SK-N-SH treated with all-trans-retinoic acid at 6 μM for 48 hours (cell line): ENCODE measurements at regions not wholly inside any gene's neighbourhood (a gene's known extent, or its start where the extent isn't known, plus 50 kb on each side); places are given as distances from the start of the nearest gene placed in this dataset.

Experiments
- ARNTL ChIP-seq: fragments of 450-650 bp; formaldehyde crosslinking; IDR thresholded peaks from 2 replicates; pipeline ENCODE4 v1.5.0; 2020; ENCODE audit warnings: low read depth, mild to moderate bottlenecking, moderate library complexity, borderline replicate concordance
- ESRRG ChIP-seq: fragments of 250-450 bp; sonication (Bioruptor Pico); IDR thresholded peaks from 2 replicates; pipeline ENCODE4 v1.6.1; 2021; ENCODE audit warnings: mild to moderate bottlenecking
- OSR1 ChIP-seq: fragments of 250-450 bp; sonication (Bioruptor Pico); IDR thresholded peaks from 2 replicates; pipeline ENCODE4 v1.8.0; 2022; ENCODE audit warnings: moderate library complexity, mild to moderate bottlenecking, inconsistent platforms
- PATZ1 ChIP-seq: fragments of 250-450 bp; sonication (Bioruptor Pico); IDR thresholded peaks from 2 replicates; pipeline ENCODE4 v1.8.0; 2020; ENCODE audit warnings: mild to moderate bottlenecking, moderate library complexity, borderline replicate concordance
- TCF4 ChIP-seq: fragments of 250-450 bp; sonication (Bioruptor Pico); IDR thresholded peaks from 2 replicates; pipeline ENCODE4 v1.8.0; 2021; ENCODE audit warnings: mild to moderate bottlenecking, moderate library complexity, borderline replicate concordance
- ZFP3 ChIP-seq: fragments of 250-450 bp; sonication (Bioruptor Pico); IDR thresholded peaks from 2 replicates; pipeline ENCODE4 v1.5.0; 2020; ENCODE audit warnings: mild to moderate bottlenecking, moderate library complexity
- ZFP30 ChIP-seq: fragments of 450-650 bp; formaldehyde crosslinking; IDR thresholded peaks from 2 replicates; pipeline ENCODE4 v1.5.0; 2022; ENCODE audit warnings: mild to moderate bottlenecking, moderate library complexity

DNA sequence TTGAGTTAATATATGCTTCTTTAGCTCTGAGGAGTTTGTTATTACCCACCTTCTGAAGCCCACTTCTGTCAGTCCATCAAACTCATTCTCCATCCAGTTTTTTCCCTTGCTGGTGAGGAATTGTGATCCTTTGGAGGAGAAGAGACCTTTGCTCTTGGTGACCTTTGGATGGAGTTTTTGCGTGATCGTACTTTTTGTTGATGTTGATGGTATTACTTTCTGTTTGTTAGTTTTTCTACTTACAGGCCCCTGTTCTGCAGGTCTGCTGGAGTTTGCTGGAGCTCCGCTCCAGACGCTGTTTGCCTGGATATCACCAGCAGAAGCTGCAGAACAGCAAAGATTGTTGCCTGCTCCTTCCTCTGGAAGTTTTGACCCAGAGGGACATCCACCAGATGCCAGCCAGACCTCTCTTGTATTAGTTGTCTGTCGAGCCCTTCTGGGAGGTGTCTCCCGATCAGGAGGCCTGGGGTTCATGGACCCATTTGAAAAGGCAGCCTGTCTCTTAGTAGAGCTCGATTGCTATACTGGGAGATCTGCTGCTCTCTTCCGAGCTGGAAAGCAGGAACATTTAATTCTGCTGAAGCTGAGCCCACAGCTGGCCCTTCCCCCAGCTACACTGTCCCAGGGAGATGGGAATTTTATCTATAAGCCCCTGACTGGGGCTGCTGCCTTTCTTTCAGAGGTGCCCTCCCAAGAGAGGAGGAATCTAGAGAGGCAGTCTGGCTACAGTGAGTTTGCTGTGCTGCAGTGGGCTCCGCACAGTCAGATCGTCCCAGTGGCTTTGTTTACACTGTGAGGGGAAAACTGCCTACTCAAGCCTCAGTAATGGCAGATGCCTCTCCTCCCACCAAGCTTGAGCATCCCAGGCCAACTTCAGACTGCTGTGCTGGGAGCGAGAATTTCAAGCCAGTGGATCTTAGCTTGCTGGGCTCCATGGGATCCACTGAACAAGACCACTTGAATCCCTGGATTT, 445.5 kb downstream of the MAN2A1 start:
- TF ChIP-seq ZFP3 (CRISPR knock-in tag) (no peak), ARNTL (no peak), ZFP30 (CRISPR knock-in tag) (no peak), PATZ1 (no peak), ESRRG (CRISPR knock-in tag) (no peak), TCF4 (CRISPR knock-in tag) (no peak), OSR1 (no peak)
